Ishikawa (cell line): ENCODE measurements at regions not wholly inside any gene's neighbourhood (a gene's known extent, or its start where the extent isn't known, plus 50 kb on each side); places are given as distances from the start of the nearest gene placed in this dataset.

Experiments used
- CEBPB ChIP-seq: IDR thresholded peaks from 2 replicates; pipeline ENCODE4 v1.6.1; 2012
- CREB1 ChIP-seq: IDR thresholded peaks from 2 replicates; pipeline ENCODE4 v1.6.1; 2012; ENCODE audit warnings: low read depth
- EGR1 ChIP-seq: IDR thresholded peaks from 2 replicates; pipeline ENCODE4 v1.6.1; 2012
- EP300 ChIP-seq: IDR thresholded peaks from 2 replicates; pipeline ENCODE4 v1.6.1; 2012; ENCODE audit warnings: borderline replicate concordance
- FOXM1 ChIP-seq: IDR thresholded peaks from 2 replicates; pipeline ENCODE4 v1.6.1; 2012; ENCODE audit warnings: low read depth, borderline replicate concordance
- NFIC ChIP-seq: IDR thresholded peaks from 2 replicates; pipeline ENCODE4 v1.6.1; 2012
- RAD21 ChIP-seq: IDR thresholded peaks from 2 replicates; pipeline ENCODE4 v1.6.1; 2012; ENCODE audit warnings: low read depth
- TAF1 ChIP-seq: IDR thresholded peaks from 2 replicates; pipeline ENCODE4 v1.6.1; 2012; ENCODE audit warnings: low read depth, mild to moderate bottlenecking
- TCF12 ChIP-seq: IDR thresholded peaks from 2 replicates; pipeline ENCODE4 v1.6.1; 2012; ENCODE audit warnings: low read depth
- TEAD4 ChIP-seq: IDR thresholded peaks from 2 replicates; pipeline ENCODE4 v1.6.1; 2012
- YY1 ChIP-seq: IDR thresholded peaks from 2 replicates; pipeline ENCODE4 v1.6.1; 2012; ENCODE audit warnings: low read depth
- ZBTB7A ChIP-seq: IDR thresholded peaks from 2 replicates; pipeline ENCODE4 v1.6.1; 2012; ENCODE audit warnings: low read depth
- TF ChIP-seq, protein P1 (sequence below): IDR thresholded peaks from 2 replicates; pipeline ENCODE4 v1.6.1; 2012
- TF ChIP-seq, protein P2 (sequence below): IDR thresholded peaks from 2 replicates; pipeline ENCODE4 v1.6.1; 2012
- TF ChIP-seq, protein P3 (sequence below): IDR thresholded peaks from 2 replicates; pipeline ENCODE4 v1.6.1; 2012; ENCODE audit warnings: low read depth, mild to moderate bottlenecking

DNA sequence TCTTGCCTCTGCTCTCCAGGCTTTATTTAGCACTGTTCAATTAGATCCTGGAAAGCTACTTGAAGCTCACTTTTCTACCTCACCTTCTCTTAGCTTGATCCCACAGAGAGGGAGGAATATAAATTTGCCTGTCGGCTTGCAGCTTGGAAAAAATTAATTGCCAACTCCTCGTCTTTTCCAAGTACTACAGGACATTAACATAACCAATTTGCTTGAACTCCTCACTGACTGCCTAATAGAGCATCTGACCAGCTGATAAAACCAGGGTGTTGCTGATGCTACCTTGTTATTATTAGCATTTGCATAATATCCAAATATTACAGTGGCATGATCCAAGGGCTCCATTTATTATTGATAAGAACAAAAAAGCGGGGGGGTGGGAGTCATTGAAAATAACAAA is 561.8 kb downstream of the MCTP2 start:
- TF ChIP-seq, protein P1, sequence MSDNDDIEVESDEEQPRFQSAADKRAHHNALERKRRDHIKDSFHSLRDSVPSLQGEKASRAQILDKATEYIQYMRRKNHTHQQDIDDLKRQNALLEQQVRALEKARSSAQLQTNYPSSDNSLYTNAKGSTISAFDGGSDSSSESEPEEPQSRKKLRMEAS, result no peak
- no peak for TF ChIP-seq TAF1

DNA sequence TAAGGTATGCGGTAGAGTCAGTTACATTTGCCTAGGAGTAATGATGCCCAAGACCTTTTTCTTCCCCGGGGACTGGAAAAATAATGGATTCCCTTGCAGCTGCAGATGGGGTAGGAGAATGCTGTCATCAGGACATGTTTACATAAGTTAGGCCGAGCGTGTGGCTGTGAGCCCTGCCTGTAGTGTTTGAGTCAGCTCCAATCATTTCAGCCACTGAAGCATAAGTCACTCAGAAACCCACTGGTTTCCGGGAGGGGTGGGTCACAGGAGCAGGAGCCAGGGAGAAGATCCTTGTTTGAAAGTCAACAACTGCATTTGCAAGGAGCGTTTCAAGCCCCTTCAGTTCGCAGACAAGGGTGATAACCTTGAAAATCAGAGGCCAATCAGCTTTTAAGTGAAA is 562.3 kb downstream of the MCTP2 start:
- TF ChIP-seq EGR1 (no peak), TCF12 (no peak), NFIC (no peak), FOXM1 (no peak), CEBPB (no peak), YY1 (no peak), TAF1 (no peak), RAD21 (no peak), EP300 (no peak), ZBTB7A (no peak)
- TF ChIP-seq, protein P2, sequence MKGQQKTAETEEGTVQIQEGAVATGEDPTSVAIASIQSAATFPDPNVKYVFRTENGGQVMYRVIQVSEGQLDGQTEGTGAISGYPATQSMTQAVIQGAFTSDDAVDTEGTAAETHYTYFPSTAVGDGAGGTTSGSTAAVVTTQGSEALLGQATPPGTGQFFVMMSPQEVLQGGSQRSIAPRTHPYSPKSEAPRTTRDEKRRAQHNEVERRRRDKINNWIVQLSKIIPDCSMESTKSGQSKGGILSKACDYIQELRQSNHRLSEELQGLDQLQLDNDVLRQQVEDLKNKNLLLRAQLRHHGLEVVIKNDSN, result no peak
- TF ChIP-seq, protein P3, sequence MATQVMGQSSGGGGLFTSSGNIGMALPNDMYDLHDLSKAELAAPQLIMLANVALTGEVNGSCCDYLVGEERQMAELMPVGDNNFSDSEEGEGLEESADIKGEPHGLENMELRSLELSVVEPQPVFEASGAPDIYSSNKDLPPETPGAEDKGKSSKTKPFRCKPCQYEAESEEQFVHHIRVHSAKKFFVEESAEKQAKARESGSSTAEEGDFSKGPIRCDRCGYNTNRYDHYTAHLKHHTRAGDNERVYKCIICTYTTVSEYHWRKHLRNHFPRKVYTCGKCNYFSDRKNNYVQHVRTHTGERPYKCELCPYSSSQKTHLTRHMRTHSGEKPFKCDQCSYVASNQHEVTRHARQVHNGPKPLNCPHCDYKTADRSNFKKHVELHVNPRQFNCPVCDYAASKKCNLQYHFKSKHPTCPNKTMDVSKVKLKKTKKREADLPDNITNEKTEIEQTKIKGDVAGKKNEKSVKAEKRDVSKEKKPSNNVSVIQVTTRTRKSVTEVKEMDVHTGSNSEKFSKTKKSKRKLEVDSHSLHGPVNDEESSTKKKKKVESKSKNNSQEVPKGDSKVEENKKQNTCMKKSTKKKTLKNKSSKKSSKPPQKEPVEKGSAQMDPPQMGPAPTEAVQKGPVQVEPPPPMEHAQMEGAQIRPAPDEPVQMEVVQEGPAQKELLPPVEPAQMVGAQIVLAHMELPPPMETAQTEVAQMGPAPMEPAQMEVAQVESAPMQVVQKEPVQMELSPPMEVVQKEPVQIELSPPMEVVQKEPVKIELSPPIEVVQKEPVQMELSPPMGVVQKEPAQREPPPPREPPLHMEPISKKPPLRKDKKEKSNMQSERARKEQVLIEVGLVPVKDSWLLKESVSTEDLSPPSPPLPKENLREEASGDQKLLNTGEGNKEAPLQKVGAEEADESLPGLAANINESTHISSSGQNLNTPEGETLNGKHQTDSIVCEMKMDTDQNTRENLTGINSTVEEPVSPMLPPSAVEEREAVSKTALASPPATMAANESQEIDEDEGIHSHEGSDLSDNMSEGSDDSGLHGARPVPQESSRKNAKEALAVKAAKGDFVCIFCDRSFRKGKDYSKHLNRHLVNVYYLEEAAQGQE, result no peak
- TF ChIP-seq, protein P1, result no peak

DNA sequence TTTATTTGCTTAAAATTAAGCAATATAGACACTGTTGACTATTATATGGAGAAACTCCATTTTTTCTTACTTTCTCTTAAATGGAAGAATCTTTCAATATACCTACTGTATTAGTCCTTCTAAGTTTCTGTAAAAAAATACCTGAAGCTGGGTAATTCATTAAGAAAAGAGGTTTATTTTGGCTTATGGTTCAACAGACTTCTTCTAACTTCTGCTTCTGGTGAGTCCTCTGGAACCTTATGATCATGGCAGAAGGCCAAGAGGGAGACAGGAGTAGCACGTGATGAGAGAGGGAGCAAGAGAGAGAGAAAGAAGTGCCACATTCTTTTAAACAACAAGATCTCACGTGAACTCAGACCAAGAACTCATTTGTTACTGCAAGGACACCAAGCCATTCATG is 573.3 kb downstream of the MCTP2 start:
- TF ChIP-seq, protein P1, result no peak
- TF ChIP-seq CEBPB (no peak), YY1 (no peak)

DNA sequence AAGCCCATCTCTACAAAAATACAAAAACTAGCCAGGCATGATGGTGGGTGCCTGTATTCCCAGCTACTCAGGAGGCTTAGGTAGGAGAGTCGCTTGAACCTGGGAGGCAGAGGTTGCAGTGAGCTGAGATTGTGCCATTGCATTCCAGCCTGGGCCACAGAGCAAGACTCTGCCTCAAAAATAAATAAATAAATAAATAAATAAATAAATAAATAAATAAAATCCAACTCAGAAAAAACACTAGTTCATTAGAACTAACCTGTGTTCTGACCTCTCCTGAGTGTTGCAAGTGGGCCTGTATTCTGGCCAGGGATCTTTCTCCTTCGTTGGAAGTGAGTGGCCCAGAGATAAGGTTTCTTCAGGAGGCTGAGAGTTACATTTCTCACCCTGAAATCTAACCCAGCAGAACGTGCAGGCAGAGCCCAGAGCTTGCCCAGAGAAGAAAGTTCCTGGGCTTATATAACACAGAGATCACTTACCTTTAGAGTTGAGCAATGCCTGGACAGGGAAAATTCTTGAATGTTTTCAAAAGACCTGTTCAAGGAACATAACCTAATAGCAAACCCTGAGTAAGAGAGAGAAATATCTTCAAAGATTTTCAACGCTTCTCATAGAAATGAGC is 583.9 kb downstream of the MCTP2 start:
- TF ChIP-seq TCF12, result no peak
- TF ChIP-seq, protein P1, result no peak
- TF ChIP-seq TAF1, result no peak
- TF ChIP-seq EP300, result no peak
- no peak for TF ChIP-seq TEAD4
- TF ChIP-seq RAD21, result no peak
- no peak for TF ChIP-seq EGR1
- TF ChIP-seq CEBPB, result no peak
- no peak for TF ChIP-seq YY1
- TF ChIP-seq, protein P3, result no peak
- TF ChIP-seq NFIC, result no peak
- no peak for TF ChIP-seq FOXM1
- TF ChIP-seq CREB1, result no peak
- TF ChIP-seq, protein P2, result no peak
- no peak for TF ChIP-seq ZBTB7A

DNA sequence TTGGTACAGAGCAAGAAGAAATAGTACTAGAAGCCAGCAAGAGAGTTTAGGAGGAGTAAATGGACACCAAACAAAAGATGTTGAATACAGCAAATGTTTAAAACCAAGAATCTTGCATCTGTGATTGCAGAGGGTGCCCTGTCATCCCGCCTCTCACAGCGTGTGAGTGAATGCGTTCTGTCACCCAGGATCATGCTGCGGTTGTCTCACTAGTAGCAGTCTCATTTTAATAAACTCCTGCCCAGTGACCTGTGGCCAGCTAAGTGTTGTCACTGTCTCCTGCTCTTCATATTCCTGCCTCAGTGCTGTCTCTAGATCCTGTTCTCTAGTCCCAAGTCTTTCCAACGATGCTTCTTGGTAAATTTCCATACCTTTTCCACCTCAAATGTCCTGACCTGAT is 584.6 kb downstream of the MCTP2 start:
- TF ChIP-seq TCF12, result no peak
- TF ChIP-seq RAD21, result no peak

DNA sequence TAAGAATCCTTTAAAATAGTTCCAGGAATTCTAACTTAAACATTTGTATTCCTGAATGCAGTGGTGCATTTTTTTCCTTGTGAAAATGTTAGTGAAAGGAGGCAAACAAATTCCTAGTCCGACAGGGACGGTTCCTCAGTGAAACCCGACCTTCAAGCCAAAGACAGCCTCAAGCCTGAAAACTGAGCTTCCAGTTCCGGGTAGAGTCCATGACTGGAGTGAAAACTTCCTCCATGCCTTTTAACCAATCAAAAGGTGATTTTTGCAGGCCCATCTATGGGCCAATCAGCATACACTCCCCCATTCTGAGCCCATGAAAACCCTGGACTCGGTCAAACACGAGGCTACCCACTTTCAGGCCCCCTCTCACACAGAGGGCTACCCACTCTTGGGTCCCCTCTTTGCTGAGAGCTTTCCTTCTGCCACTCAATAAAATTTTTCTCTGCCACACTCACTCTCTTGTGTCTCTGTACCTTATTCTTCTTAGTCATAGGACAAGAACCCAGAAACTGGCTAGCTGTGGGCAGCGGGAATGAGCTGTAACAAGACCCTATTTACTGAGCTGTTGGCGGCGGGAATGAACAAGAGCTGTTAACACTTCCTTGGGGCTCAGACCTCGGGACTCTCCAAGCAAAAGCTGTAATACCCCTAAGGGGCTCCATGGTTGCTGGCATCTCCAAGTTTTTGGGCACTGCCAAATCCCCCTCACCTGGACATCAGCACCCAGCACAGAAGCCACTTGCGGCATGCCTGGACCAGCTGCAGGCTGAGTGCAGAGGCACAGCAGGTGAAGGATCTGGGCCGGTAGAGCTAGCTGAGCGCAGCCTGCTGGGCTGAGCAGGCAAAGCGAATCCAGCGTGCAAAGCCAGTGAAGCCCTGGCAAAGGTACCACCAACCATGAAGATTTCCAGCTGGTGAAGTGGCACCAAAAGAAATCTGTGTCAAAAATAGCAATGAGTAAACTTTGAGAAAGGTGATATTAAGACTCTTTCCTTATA is 598.8 kb downstream of the MCTP2 start:
- TF ChIP-seq TCF12, result no peak
